T-helper 2 cell treated with Interferon-gamma antibody and Interleukin-4, amounts not matched to agents 5 μg/mL and 100 μg/mL, for 36 hours (primary cell): ENCODE measurements at regions not wholly inside any gene's neighbourhood (a gene's known extent, or its start where the extent isn't known, plus 50 kb on each side); places are given as distances from the start of the nearest gene placed in this dataset.
"Not testable (repeated sequence)": the region's sequence is repeated elsewhere in the genome, so short reads cannot be mapped to it uniquely, and the experiment has no call there.

Source experiments
- DNase-seq: peaks from one replicate; pipeline ENCODE4 v3.0.0; 2021; ENCODE audit warnings: low spot score
- H3K27ac Mint-ChIP-seq: one replicate; pipeline ENCODE4 v1.8.0; 2021; ENCODE audit warnings: mild to moderate bottlenecking, mixed read lengths
- H3K27me3 Mint-ChIP-seq: one replicate; pipeline ENCODE4 v1.8.0; 2021; ENCODE audit warnings: low read depth, mixed read lengths
- H3K36me3 Mint-ChIP-seq: one replicate; pipeline ENCODE4 v1.8.0; 2021; ENCODE audit warnings: low read depth, mixed read lengths
- H3K4me1 Mint-ChIP-seq: one replicate; pipeline ENCODE4 v1.8.0; 2021; ENCODE audit warnings: low read depth, mixed read lengths
- H3K4me3 Mint-ChIP-seq: one replicate; pipeline ENCODE4 v1.8.0; 2022; ENCODE audit warnings: mild to moderate bottlenecking, moderate library complexity, mixed read lengths
- H3K9me3 Mint-ChIP-seq: one replicate; pipeline ENCODE4 v1.8.0; 2021; ENCODE audit warnings: mixed read lengths

DNA sequence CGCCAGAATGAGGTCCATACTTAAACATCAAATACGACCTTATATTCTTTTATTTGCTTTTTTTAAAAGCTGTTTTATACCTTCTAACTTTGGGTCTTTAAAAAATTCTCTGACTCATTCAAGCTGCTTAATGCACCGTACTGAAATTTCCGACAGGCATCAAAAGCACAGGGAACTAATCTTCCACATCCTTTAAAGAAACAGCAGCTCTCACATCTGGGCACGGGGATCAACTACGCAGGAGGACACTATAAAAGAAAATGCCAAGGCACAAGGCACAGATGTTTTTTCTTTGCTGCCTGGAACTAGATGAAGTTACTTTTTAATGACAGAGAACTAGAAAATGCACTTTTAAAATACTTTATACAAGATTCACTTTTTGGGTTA lies 112.4 kb upstream of the ARG1 start:
- peaks cover 6% of the 10 kb centered on the region for H3K27me3 Mint-ChIP-seq
- DNase-seq = no peak
- H3K4me1 Mint-ChIP-seq = peaks cover 9% of the 10 kb centered on the region
- H3K36me3 Mint-ChIP-seq = no peaks in the 10 kb centered on the region
- no peaks in the 10 kb centered on the region for H3K9me3 Mint-ChIP-seq
- H3K27ac Mint-ChIP-seq = no peak overlapping the region
- no peak overlapping the region for H3K4me3 Mint-ChIP-seq

DNA sequence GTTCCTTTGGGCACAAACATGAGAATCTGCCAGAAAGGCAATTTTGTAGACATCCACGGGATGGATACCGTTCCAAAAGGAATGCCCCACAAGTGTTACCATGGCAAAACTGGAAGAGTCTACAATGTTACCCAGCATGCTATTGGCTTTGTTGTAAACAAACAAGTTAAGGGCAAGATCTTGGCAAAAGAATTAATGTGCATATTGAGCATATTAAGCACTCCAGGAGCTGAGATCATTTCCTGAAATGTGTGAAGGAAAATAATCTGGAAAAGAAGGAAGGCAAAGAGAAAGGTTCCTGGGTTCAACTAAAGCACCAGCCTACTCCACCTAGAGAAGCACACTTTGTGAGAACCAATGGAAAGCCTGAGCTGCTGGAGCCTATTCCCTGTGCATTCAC lies 103.9 kb upstream of the ARG1 start:
- Mint-ChIP-seq H3K4me1 (no peaks in the 10 kb centered on the region), H3K4me3 (no peak overlapping the region), H3K36me3 (no peaks in the 10 kb centered on the region)

GRCh38 chr6:131470534-131470933 lies 102.5 kb upstream of the ARG1 start:
- H3K9me3 Mint-ChIP-seq = peaks cover 7% of the 10 kb centered on the region
- no peaks in the 10 kb centered on the region for H3K36me3 Mint-ChIP-seq
- H3K27me3 Mint-ChIP-seq = no peaks in the 10 kb centered on the region
- no peak overlapping the region for H3K27ac Mint-ChIP-seq
- no peak for DNase-seq
- no peak overlapping the region for H3K4me3 Mint-ChIP-seq
- no peaks in the 10 kb centered on the region for H3K4me1 Mint-ChIP-seq

More for the DNA sequence above, 103.9 kb upstream of the ARG1 start:
- Mint-ChIP-seq H3K27ac (no peak overlapping the region), H3K9me3 (peaks cover 3% of the 10 kb centered on the region), H3K27me3 (no peaks in the 10 kb centered on the region)
- no peak for DNase-seq

DNA sequence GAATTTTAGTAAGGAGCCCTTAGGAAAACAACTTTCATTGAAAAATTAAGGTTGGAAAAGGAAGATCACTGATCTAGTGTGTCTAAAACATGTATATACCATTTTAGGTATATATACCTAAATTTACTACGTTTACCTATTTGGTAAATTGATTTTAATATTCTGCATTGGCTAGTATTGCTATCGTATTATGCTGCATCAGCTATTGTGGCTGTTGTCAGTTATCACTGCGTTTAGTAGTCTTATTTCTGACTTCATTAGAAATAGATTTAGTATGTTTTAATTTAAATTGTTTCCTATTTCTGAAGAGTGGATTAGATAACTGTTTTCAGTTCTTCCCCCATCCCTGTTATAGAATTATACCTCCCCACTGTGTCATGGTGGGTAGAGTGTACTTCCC lies 101.7 kb upstream of the ARG1 start:
- Mint-ChIP-seq H3K4me3 (no peak overlapping the region), H3K9me3 (peaks cover 7% of the 10 kb centered on the region), H3K27ac (no peak overlapping the region), H3K36me3 (no peaks in the 10 kb centered on the region), H3K27me3 (no peaks in the 10 kb centered on the region), H3K4me1 (no peaks in the 10 kb centered on the region)
- no peak for DNase-seq

- H3K9me3 Mint-ChIP-seq, H3K36me3 Mint-ChIP-seq, H3K4me3 Mint-ChIP-seq, DNase-seq, H3K27me3 Mint-ChIP-seq, H3K4me1 Mint-ChIP-seq, H3K27ac Mint-ChIP-seq: not testable (repeated sequence)
These were observed 99.7 kb upstream of the ARG1 start for GRCh38 chr6:131473303-131473702.

- peaks cover 7% of the 10 kb centered on the region for H3K9me3 Mint-ChIP-seq
- no peak overlapping the region for H3K4me3 Mint-ChIP-seq
- no peak overlapping the region for H3K27ac Mint-ChIP-seq
These were observed 96.7 kb upstream of the ARG1 start for GRCh38 chr6:131476362-131476761.

GRCh38 chr6:131478740-131479211 lies 94.2 kb upstream of the ARG1 start:
- H3K4me1 Mint-ChIP-seq, H3K9me3 Mint-ChIP-seq, H3K4me3 Mint-ChIP-seq, H3K27me3 Mint-ChIP-seq, H3K27ac Mint-ChIP-seq, DNase-seq, H3K36me3 Mint-ChIP-seq: not testable (repeated sequence)

More at GRCh38 chr6:131476362-131476761, 96.7 kb upstream of the ARG1 start:
- Mint-ChIP-seq H3K36me3 (no peaks in the 10 kb centered on the region), H3K4me1 (no peaks in the 10 kb centered on the region), H3K27me3 (peaks cover under 1% of the 10 kb centered on the region)
- no peak for DNase-seq

- DNase-seq = no peak
- Mint-ChIP-seq H3K4me1 (no peaks in the 10 kb centered on the region), H3K9me3 (no peaks in the 10 kb centered on the region), H3K36me3 (no peaks in the 10 kb centered on the region), H3K27me3 (peaks cover 6% of the 10 kb centered on the region), H3K27ac (no peak overlapping the region), H3K4me3 (no peak overlapping the region)
These were observed 86.4 kb upstream of the ARG1 start for GRCh38 chr6:131486608-131487007.

- Mint-ChIP-seq H3K4me3 (no peak overlapping the region), H3K9me3 (no peaks in the 10 kb centered on the region), H3K4me1 (no peaks in the 10 kb centered on the region), H3K27me3 (peaks cover 7% of the 10 kb centered on the region), H3K36me3 (no peaks in the 10 kb centered on the region), H3K27ac (no peak overlapping the region)
- DNase-seq = no peak
These were observed 84.2 kb upstream of the ARG1 start for GRCh38 chr6:131488780-131489179.

DNA sequence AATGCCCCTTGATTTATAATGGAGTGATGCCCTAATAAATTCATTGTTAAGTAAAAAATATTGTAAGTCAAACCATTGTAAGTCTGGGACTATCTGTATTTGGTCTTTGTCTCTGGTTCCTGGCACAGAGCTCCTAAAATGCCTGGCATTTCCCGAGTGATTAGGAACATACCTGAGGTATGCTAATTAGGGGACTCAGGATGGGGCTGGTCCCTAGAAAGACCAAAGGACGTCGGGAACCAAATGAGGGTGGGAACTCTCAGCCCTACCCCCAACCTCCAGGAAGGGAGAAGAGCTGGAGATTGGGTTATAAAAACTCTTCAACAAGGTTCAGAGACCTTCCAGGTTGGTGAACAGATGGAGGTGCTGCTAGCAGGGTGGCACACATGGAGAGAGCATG lies 82.6 kb upstream of the ARG1 start:
- DNase-seq = no peak
- Mint-ChIP-seq H3K36me3 (no peaks in the 10 kb centered on the region), H3K9me3 (no peaks in the 10 kb centered on the region)

DNA sequence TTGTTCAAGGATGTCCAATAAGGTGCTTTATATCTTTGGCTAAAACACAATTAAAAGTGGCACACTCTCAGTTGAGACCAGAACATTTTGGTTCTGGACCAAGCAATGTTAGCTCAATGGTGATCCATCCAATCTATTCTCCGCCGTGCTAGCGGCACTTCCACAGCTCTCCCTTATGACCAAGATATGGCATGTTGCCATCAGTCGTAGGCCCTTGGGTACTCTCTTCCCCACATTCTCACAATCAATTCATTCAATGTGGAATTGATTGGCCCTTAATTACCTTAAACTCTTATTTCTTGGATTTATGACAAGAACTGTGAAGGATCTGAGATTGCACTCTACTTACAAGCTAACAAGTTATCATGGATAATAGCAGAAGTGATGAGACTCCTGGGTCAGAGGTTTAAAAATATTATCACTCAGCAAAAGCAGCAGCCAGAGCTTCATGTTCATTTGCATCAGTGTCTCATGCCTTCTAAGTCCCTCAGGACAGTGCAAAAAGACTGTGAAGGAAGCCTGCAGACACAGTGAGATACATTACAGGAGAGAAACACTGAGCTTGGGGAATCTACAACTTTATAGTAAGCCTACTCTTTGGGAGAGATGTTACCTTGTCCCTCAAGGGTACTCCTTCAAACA lies 80.0 kb upstream of the ARG1 start:
- DNase-seq = no peak
- Mint-ChIP-seq H3K36me3 (no peaks in the 10 kb centered on the region), H3K4me1 (no peaks in the 10 kb centered on the region), H3K27me3 (peaks cover 7% of the 10 kb centered on the region), H3K4me3 (no peak overlapping the region), H3K9me3 (no peaks in the 10 kb centered on the region), H3K27ac (no peak overlapping the region)

More for the DNA sequence above, 82.6 kb upstream of the ARG1 start:
- Mint-ChIP-seq H3K4me3 (no peak overlapping the region), H3K27ac (no peak overlapping the region), H3K4me1 (no peaks in the 10 kb centered on the region), H3K27me3 (peaks cover 7% of the 10 kb centered on the region)

DNA sequence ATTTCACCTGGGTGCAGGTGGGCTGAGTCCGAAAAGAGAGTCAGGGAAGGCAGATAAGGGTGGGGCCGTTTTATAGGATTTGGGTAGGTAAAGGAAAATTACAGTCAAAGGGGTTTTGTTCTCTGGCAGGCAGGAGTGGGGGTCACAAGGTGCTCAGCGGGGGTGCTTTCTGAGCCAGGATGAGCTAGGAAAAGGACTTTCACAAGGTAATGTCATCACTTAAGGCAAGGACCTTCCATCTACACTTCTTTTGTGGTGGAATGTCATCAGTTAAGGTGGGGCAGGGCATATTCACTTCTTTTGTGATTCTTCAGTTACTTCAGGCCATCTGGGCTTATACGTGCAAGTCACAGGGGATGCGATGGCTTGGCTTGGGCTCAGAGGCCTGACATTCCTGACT lies 68.6 kb upstream of the ARG1 start:
- H3K27me3 Mint-ChIP-seq, H3K4me1 Mint-ChIP-seq, DNase-seq, H3K4me3 Mint-ChIP-seq, H3K36me3 Mint-ChIP-seq, H3K9me3 Mint-ChIP-seq, H3K27ac Mint-ChIP-seq: not testable (repeated sequence)

DNA sequence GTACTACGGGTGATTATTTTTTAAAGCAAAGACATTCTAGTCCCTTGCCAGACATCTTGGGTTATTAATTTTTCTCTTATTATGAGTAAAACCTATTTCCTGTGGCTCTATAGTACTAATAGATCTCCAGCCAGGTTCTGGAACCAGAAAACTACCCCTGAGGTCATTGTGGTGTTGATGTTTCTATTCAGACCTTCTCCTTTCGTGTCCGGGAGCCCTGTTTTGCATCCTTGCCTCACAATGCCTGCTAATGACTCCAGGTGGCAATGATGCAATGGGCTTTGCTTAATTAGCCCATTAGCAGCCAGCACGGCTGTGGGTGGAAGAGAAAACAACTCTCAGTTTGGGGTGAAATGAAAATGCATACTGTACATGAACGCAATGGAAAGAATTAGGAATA lies 62.9 kb upstream of the ARG1 start:
- H3K27ac Mint-ChIP-seq = no peak overlapping the region
- H3K4me1 Mint-ChIP-seq = peaks cover 2% of the 10 kb centered on the region
- H3K9me3 Mint-ChIP-seq = no peaks in the 10 kb centered on the region
- H3K4me3 Mint-ChIP-seq = no peak overlapping the region
- H3K36me3 Mint-ChIP-seq = no peaks in the 10 kb centered on the region
- DNase-seq = no peak
- peaks cover 4% of the 10 kb centered on the region for H3K27me3 Mint-ChIP-seq

- peaks cover 2% of the 10 kb centered on the region for H3K4me1 Mint-ChIP-seq
- H3K4me3 Mint-ChIP-seq = no peak overlapping the region
- no peak for DNase-seq
- no peak overlapping the region for H3K27ac Mint-ChIP-seq
- H3K36me3 Mint-ChIP-seq = no peaks in the 10 kb centered on the region
- H3K27me3 Mint-ChIP-seq = peaks cover 4% of the 10 kb centered on the region
- H3K9me3 Mint-ChIP-seq = no peaks in the 10 kb centered on the region
These were observed 62.4 kb upstream of the ARG1 start for GRCh38 chr6:131510591-131510990.
